ENCODE measurements at regions not wholly inside any gene's neighbourhood (a gene's known extent, or its start where the extent isn't known, plus 50 kb on each side); places are given as distances from the start of the nearest gene placed in this dataset.

GRCh38 chr14:51382506-51382905, 142.5 kb downstream of the TMX1 start:
- TF ChIP-seq ZFX (IDR thresholded peaks at IDR 0.05) (no peak), JUND (IDR thresholded peaks at IDR 0.05) (no peak), ZNF274 (IDR thresholded peaks at IDR 0.05; ENCODE audit: low read depth, low read length) (no peak)
